GM12891 (cell line): ENCODE measurements at regions not wholly inside any gene's neighbourhood (a gene's known extent, or its start where the extent isn't known, plus 50 kb on each side); places are given as distances from the start of the nearest gene placed in this dataset.

ENCODE experiments used
- PAX5 ChIP-seq: IDR thresholded peaks from 2 replicates; pipeline ENCODE4 v1.6.1; 2011; ENCODE audit warnings: low read length, moderate library complexity, mild to moderate bottlenecking; ENCODE audit not compliant: insufficient read depth, severe bottlenecking
- POLR2A ChIP-seq: IDR thresholded peaks from 2 replicates; pipeline ENCODE4 v1.6.1; 2011; ENCODE audit warnings: low read depth, low read length, control low read depth
- POLR2AphosphoS5 ChIP-seq: IDR thresholded peaks from 2 replicates; pipeline ENCODE4 v1.6.1; 2011; ENCODE audit warnings: low read depth, low read length, control low read depth
- SPI1 ChIP-seq: IDR thresholded peaks from 2 replicates; pipeline ENCODE4 v1.6.1; 2011; ENCODE audit warnings: low read depth, low read length, control low read depth
- TAF1 ChIP-seq: IDR thresholded peaks from 2 replicates; pipeline ENCODE4 v1.6.1; 2011; ENCODE audit warnings: low read depth, low read length, control low read depth

DNA sequence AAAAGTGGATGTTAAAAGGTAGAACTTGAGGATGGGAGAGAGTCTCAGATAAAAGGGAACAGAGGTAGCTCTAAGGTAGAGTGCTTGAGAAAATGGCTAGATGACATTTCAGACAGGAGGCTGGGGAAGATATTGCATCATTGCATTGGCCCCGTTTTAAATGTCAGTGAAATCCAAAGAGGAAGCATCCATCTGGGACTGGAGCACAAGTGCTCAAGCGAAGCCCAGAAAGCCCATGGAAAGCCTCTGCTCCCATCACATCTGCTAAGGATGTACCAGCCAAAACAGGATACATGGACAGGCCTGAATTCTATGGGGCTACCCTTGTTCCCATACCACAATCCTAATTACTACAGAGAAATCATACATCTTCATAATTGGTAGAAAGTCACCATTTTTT is 581.5 kb upstream of the TMEM132C start:
- TF ChIP-seq POLR2A (no peak), PAX5 (no peak), POLR2AphosphoS5 (no peak), TAF1 (no peak), SPI1 (no peak)
